ENCODE measurements at regions not wholly inside any gene's neighbourhood (a gene's known extent, or its start where the extent isn't known, plus 50 kb on each side); places are given as distances from the start of the nearest gene placed in this dataset.

DNA sequence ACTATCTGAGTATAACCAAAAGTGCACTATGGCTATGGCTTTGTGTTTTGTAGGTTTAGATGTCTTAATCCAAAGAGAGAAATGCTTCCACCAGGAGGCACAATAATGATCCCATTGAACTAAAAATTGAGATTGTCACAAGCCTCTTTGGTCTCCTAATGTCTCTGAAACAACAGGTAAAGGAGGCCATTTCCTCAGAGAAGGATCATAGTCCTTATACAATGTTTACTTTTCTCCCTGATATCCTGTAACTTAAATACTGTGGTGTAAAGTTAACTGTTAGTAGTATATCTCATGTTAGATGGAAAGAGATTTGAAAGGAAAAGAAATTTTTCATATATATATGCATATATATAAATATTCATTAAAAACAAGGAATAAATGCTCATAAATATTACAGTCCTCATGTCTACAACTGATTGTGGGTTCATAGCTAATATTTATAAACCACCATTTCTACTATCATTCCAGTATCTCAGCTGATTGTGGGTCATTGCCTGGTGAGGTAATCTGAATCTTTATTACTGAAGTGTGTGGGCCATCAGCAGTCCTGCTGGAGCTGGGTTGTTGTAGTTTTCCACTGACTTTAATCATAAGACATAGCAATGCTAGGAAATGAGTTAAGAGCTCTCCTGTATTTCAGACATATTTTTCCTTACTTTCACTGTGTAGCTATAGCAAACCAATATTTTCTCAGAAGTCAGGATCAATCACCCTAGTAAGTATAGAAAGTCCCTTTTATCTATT, 1230.4 kb downstream of the PCDH18 start:
- Mint-ChIP-seq H3K4me3 (no peak overlapping the region), H3K4me1 (no peaks in the 10 kb centered on the region), H3K27me3 (ENCODE audit: low read depth) (no peaks in the 10 kb centered on the region), H3K36me3 (ENCODE audit: low read depth) (no peaks in the 10 kb centered on the region), H3K9me3 (no peaks in the 10 kb centered on the region), H3K27ac (ENCODE audit: unreplicated experiment) (no peak overlapping the region)
- no peak for DNase-seq (ENCODE audit: low read depth, low spot score)
- TF ChIP-seq, protein P1, sequence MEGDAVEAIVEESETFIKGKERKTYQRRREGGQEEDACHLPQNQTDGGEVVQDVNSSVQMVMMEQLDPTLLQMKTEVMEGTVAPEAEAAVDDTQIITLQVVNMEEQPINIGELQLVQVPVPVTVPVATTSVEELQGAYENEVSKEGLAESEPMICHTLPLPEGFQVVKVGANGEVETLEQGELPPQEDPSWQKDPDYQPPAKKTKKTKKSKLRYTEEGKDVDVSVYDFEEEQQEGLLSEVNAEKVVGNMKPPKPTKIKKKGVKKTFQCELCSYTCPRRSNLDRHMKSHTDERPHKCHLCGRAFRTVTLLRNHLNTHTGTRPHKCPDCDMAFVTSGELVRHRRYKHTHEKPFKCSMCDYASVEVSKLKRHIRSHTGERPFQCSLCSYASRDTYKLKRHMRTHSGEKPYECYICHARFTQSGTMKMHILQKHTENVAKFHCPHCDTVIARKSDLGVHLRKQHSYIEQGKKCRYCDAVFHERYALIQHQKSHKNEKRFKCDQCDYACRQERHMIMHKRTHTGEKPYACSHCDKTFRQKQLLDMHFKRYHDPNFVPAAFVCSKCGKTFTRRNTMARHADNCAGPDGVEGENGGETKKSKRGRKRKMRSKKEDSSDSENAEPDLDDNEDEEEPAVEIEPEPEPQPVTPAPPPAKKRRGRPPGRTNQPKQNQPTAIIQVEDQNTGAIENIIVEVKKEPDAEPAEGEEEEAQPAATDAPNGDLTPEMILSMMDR (conservative IDR thresholded peaks at IDR 0.05) = no peak

DNA sequence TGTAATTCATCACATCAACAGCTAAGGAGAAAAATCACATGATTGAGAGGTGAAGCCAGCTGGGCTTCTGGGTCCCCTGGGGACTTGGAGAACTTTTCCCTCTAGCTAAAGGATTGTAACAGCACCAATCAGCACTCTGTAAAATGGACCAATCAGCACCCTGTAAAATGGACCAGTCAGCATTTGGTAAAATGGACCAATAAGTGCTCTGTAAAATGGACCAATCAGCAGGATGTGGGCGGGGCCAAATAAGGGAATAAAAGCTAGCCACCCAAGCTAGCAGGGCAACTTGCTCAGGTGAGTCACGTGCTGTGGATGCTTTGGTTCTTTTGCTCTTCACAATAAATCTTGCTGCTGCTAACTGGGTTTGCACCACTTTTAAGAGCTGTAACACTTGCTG, 1248.3 kb downstream of the PCDH18 start:
- Mint-ChIP-seq H3K27me3 (ENCODE audit: low read depth) (no peaks in the 10 kb centered on the region), H3K36me3 (ENCODE audit: low read depth) (no peaks in the 10 kb centered on the region), H3K4me1 (no peaks in the 10 kb centered on the region), H3K9me3 (peaks cover 4% of the 10 kb centered on the region), H3K4me3 (no peak overlapping the region), H3K27ac (ENCODE audit: unreplicated experiment) (no peak overlapping the region)
- TF ChIP-seq, protein P1 (conservative IDR thresholded peaks at IDR 0.05) = no peak
- no peak for DNase-seq (ENCODE audit: low read depth, low spot score)

DNA sequence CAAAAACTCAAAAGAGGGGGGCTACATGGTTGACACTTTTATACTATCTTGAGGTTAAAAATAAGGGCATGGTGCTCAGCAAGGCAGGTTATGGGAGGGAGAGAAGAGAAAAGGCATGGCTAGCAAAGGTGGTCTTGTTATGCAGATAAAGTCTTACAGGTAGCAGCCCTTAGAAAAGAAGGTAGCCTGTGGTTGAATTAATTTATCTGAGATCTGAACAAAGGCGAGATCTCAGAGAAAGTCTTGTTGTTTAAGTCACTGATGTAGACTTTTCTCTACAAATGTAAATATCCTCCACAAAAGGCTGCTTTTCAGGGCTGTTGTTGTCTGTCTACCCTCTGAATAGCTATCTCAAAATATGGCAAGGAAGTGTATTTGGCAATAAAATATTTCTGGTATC, 1250.4 kb downstream of the PCDH18 start:
- TF ChIP-seq, protein P1 (conservative IDR thresholded peaks at IDR 0.05) = no peak
- H3K9me3 Mint-ChIP-seq = peaks cover 7% of the 10 kb centered on the region
- no peak overlapping the region for H3K4me3 Mint-ChIP-seq
- H3K27me3 Mint-ChIP-seq (ENCODE audit: low read depth) = no peaks in the 10 kb centered on the region
- no peaks in the 10 kb centered on the region for H3K36me3 Mint-ChIP-seq (ENCODE audit: low read depth)
- peaks cover 7% of the 10 kb centered on the region for H3K4me1 Mint-ChIP-seq
- no peak overlapping the region for H3K27ac Mint-ChIP-seq (ENCODE audit: unreplicated experiment)
- no peak for DNase-seq (ENCODE audit: low read depth, low spot score)

DNA sequence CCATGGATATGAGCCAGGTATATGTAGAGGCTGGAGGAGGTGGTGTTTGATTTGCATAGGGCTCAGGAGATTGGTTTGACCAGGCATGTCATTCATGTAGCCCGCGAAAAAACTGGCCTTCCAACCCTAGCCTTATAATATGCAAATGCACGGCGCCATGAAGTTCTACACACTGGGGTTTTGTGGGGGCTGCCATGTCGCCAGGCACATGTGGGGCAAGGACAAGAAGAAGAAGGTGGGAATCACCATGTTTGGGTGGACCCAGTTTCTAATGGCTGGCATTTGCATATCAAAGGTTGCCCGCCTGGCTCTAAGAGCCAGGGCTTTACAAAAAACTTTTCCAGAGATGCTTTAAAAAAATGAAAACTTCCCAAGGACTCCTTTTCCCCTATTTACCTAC, 1251.0 kb downstream of the PCDH18 start:
- H3K36me3 Mint-ChIP-seq (ENCODE audit: low read depth) = no peaks in the 10 kb centered on the region
- no peak for DNase-seq (ENCODE audit: low read depth, low spot score)
- no peak overlapping the region for H3K4me3 Mint-ChIP-seq
- peaks cover 7% of the 10 kb centered on the region for H3K9me3 Mint-ChIP-seq
- peaks cover 7% of the 10 kb centered on the region for H3K4me1 Mint-ChIP-seq
- TF ChIP-seq, protein P1 (conservative IDR thresholded peaks at IDR 0.05) = no peak
- no peak overlapping the region for H3K27ac Mint-ChIP-seq (ENCODE audit: unreplicated experiment)
- no peaks in the 10 kb centered on the region for H3K27me3 Mint-ChIP-seq (ENCODE audit: low read depth)

DNA sequence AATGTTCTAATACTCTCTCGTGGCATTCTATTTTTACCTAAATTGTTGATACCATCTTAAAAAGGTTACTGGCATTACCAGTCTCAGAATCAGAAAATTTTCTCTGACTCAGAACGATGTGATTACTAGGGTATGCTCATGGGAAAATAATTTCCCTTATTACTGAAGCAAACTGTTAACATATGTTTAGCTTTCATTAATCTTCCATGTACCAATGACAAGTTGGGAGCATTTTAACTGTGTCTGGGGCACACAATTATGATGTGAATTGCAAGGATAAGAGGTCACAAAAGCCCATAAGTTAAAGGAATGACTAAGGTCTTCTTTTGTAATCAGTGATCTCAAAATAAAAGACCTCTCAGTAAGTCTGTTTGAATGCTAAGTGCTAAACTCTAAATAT, 1254.6 kb downstream of the PCDH18 start:
- H3K27ac Mint-ChIP-seq (ENCODE audit: unreplicated experiment) = no peak overlapping the region
- H3K27me3 Mint-ChIP-seq (ENCODE audit: low read depth) = no peaks in the 10 kb centered on the region

More for the DNA sequence above, 1254.6 kb downstream of the PCDH18 start:
- Mint-ChIP-seq H3K36me3 (ENCODE audit: low read depth) (no peaks in the 10 kb centered on the region), H3K4me3 (no peak overlapping the region), H3K9me3 (peaks cover 5% of the 10 kb centered on the region), H3K4me1 (peaks cover 7% of the 10 kb centered on the region)
- DNase-seq (ENCODE audit: low read depth, low spot score) = no peak
- TF ChIP-seq, protein P1 (conservative IDR thresholded peaks at IDR 0.05) = no peak
